ENCODE measurements at regions not wholly inside any gene's neighbourhood (a gene's known extent, or its start where the extent isn't known, plus 50 kb on each side); places are given as distances from the start of the nearest gene placed in this dataset.
"Not testable (repeated sequence)": the region's sequence is repeated elsewhere in the genome, so short reads cannot be mapped to it uniquely, and the experiment has no call there.

DNA sequence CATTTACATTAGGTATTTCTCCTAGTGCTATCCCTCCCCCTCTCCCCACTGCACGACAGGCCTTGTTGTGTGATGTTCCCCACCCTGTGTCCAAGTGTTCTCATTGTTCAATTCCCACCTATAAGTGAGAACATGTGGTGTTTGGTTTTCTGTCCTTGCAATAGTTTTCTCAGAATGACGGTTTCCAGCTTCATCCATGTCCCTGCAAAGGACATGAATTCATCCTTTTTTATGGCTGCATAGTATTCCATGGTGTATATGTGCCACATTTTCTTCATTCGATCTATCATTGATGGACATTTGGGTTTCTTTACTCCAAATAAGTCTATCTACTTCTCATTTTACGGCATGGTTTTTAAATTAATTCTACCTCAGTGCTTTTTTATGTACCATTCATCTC lies 125.8 kb downstream of the DDX11 start:
- H3K4me1 ChIP-seq (ENCODE audit: control insufficient read depth, insufficient read depth, low read length, poor library complexity, severe bottlenecking); H3K9me3 ChIP-seq (ENCODE audit: control insufficient read depth, low read length); H3K4me3 ChIP-seq (ENCODE audit: extremely low read depth, insufficient read depth, low read length, poor library complexity, severe bottlenecking); H3K36me3 ChIP-seq (ENCODE audit: control insufficient read depth, insufficient read depth, low read length); H3K27ac ChIP-seq (ENCODE audit: low read depth, low read length, severe bottlenecking): not testable (repeated sequence)
- WGBS, 2 experiments (ENCODE audit: insufficient coverage in 2 of 2) = 0 to 100% methylated on average over 1 of the region's 4 CpGs

- no peaks in the 10 kb centered on the region for H3K4me1 ChIP-seq (ENCODE audit: control insufficient read depth, insufficient read depth, low read length, poor library complexity, severe bottlenecking)
- H3K27ac ChIP-seq (ENCODE audit: low read depth, low read length, severe bottlenecking) = no peak overlapping the region
- H3K9me3 ChIP-seq (ENCODE audit: control insufficient read depth, low read length) = no peaks in the 10 kb centered on the region
- WGBS, 2 experiments (ENCODE audit: insufficient coverage in 2 of 2) = no CpG with 5 or more reads among the region's 1 CpG
- H3K4me3 ChIP-seq (ENCODE audit: extremely low read depth, insufficient read depth, low read length, poor library complexity, severe bottlenecking) = no peak overlapping the region
- H3K36me3 ChIP-seq (ENCODE audit: control insufficient read depth, insufficient read depth, low read length) = no peaks in the 10 kb centered on the region
Observed at GRCh38 chr12:31201382-31201781, 124.6 kb downstream of the SINHCAF start.

DNA sequence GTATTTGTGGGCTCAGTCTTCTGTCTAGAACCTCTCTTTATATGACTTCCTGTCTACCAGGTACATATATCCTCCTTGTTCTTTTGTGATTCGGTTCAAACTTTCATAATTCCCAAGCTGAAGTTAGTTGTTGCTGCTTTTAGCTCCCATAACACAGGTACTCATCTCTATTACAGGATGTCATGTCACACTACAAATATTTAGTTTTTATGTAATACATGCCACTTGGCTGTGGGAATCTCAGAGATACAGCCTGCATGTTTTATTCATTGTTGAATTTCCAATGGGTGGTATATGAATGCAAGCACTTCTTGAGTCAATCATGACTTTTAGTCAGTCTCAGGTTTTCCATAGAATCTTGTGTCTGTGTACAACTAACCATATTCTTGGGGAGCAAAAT lies 122.7 kb downstream of the SINHCAF start:
- 83 to 89% methylated on average over 1 of the region's 1 CpG for WGBS, 2 experiments (ENCODE audit: insufficient coverage in 2 of 2)
- H3K36me3 ChIP-seq (ENCODE audit: control insufficient read depth, insufficient read depth, low read length) = no peaks in the 10 kb centered on the region
- H3K4me3 ChIP-seq (ENCODE audit: extremely low read depth, insufficient read depth, low read length, poor library complexity, severe bottlenecking) = no peak overlapping the region
- H3K9me3 ChIP-seq (ENCODE audit: control insufficient read depth, low read length) = no peaks in the 10 kb centered on the region
- no peak overlapping the region for H3K27ac ChIP-seq (ENCODE audit: low read depth, low read length, severe bottlenecking)
- H3K4me1 ChIP-seq (ENCODE audit: control insufficient read depth, insufficient read depth, low read length, poor library complexity, severe bottlenecking) = no peaks in the 10 kb centered on the region

DNA sequence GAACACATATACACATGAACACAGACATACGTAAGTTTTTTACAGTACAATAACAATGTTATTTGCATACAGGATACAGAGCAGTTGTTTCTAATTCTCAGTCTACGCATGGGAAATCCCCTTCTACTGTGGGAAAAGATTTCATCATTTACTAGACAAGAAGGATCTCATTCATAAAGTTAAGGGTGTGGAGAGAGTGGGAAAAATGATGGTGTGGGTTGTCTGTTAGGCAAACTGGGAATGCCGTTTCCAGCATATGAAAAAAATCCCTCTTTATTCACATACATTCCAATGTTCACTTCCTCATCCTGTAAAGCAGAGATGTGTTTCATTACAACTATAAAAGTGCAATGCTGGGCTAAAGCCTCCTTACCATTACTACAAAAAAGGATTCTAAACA lies 120.9 kb downstream of the SINHCAF start:
- no CpG with 5 or more reads among the region's 3 CpGs for WGBS, 2 experiments (ENCODE audit: insufficient coverage in 2 of 2)
- Histone ChIP-seq H3K36me3 (ENCODE audit: control insufficient read depth, insufficient read depth, low read length) (no peaks in the 10 kb centered on the region), H3K9me3 (ENCODE audit: control insufficient read depth, low read length) (no peaks in the 10 kb centered on the region), H3K4me1 (ENCODE audit: control insufficient read depth, insufficient read depth, low read length, poor library complexity, severe bottlenecking) (no peaks in the 10 kb centered on the region), H3K4me3 (ENCODE audit: extremely low read depth, insufficient read depth, low read length, poor library complexity, severe bottlenecking) (no peak overlapping the region), H3K27ac (ENCODE audit: low read depth, low read length, severe bottlenecking) (no peak overlapping the region)

DNA sequence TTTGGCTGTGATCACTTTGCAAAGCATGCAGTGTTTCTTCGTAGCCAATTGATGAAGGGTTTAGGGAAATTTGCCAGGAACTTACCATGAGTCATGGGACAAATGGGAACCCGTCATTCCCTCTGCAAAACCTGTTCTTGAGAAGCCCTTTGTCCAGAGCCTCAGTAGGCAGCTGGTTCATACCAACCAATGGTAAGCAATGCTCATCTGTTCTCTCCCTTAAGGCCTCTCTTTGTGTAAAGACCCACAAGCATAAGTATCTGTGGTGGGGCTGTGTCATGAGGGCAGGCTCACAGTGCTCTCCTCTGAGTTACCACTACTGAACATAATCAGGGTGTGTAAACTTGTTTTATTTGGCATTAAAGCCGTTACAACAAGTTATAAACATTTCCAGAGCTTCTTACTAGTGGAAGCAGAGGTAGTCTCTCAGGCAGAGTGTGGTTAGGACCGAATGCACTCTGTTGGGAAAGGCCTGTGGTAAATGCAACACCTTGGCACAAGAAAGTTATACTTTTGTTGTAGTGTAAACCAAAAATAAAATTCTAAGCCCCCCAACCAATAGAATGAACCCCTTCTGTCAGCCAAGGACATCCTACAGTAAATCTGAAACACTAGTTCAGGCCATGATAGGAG lies 119.8 kb downstream of the SINHCAF start:
- no peak overlapping the region for H3K4me3 ChIP-seq (ENCODE audit: extremely low read depth, insufficient read depth, low read length, poor library complexity, severe bottlenecking)
- H3K36me3 ChIP-seq (ENCODE audit: control insufficient read depth, insufficient read depth, low read length) = no peaks in the 10 kb centered on the region
- H3K9me3 ChIP-seq (ENCODE audit: control insufficient read depth, low read length) = no peaks in the 10 kb centered on the region
- no peaks in the 10 kb centered on the region for H3K4me1 ChIP-seq (ENCODE audit: control insufficient read depth, insufficient read depth, low read length, poor library complexity, severe bottlenecking)
- WGBS, 2 experiments (ENCODE audit: insufficient coverage in 2 of 2) = 51 to 82% methylated on average over 2 of the region's 4 CpGs
- peak overlapping the region; percentile 25 for H3K27ac ChIP-seq (ENCODE audit: low read depth, low read length, severe bottlenecking)

GRCh38 chr12:31207799-31208465 lies 118.0 kb downstream of the SINHCAF start:
- no peaks in the 10 kb centered on the region for H3K9me3 ChIP-seq (ENCODE audit: control insufficient read depth, low read length)
- WGBS, 2 experiments (ENCODE audit: insufficient coverage in 2 of 2) = 88% methylated on average over 1 of the region's 3 CpGs; no CpG with 5 or more reads in 1 of the 2 experiments

DNA sequence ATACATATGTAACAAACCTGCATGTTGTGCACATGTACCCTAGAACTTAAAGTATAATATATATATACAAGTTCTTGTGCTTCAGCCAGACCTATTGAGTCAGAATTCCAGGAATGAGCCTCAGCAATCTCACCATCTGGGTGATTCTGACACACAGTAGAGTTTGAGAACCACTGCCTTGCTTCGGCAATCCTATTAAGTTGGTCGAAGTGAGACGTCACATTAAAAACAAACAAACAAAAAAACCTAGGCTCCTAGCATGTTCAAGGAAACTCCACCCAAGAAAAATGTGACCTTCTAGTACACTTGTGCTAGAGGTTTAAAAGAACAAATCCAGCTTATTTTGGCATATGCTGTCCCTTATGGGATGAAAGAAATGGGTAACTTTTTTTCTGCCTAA lies 115.8 kb downstream of the SINHCAF start:
- Histone ChIP-seq H3K27ac (ENCODE audit: low read depth, low read length, severe bottlenecking) (no peak overlapping the region), H3K4me1 (ENCODE audit: control insufficient read depth, insufficient read depth, low read length, poor library complexity, severe bottlenecking) (no peaks in the 10 kb centered on the region), H3K36me3 (ENCODE audit: control insufficient read depth, insufficient read depth, low read length) (no peaks in the 10 kb centered on the region), H3K9me3 (ENCODE audit: control insufficient read depth, low read length) (no peaks in the 10 kb centered on the region), H3K4me3 (ENCODE audit: extremely low read depth, insufficient read depth, low read length, poor library complexity, severe bottlenecking) (no peak overlapping the region)
- WGBS, 2 experiments (ENCODE audit: insufficient coverage in 2 of 2) = 100% methylated on average over 2 of the region's 3 CpGs; no CpG with 5 or more reads in 1 of the 2 experiments

More at GRCh38 chr12:31207799-31208465, 118.0 kb downstream of the SINHCAF start:
- Histone ChIP-seq H3K4me1 (ENCODE audit: control insufficient read depth, insufficient read depth, low read length, poor library complexity, severe bottlenecking) (no peaks in the 10 kb centered on the region), H3K36me3 (ENCODE audit: control insufficient read depth, insufficient read depth, low read length) (no peaks in the 10 kb centered on the region), H3K27ac (ENCODE audit: low read depth, low read length, severe bottlenecking) (no peak overlapping the region), H3K4me3 (ENCODE audit: extremely low read depth, insufficient read depth, low read length, poor library complexity, severe bottlenecking) (no peak overlapping the region)

GRCh38 chr12:31210541-31210940 lies 115.4 kb downstream of the SINHCAF start:
- Histone ChIP-seq H3K9me3 (ENCODE audit: control insufficient read depth, low read length) (no peaks in the 10 kb centered on the region), H3K4me1 (ENCODE audit: control insufficient read depth, insufficient read depth, low read length, poor library complexity, severe bottlenecking) (no peaks in the 10 kb centered on the region), H3K36me3 (ENCODE audit: control insufficient read depth, insufficient read depth, low read length) (no peaks in the 10 kb centered on the region), H3K4me3 (ENCODE audit: extremely low read depth, insufficient read depth, low read length, poor library complexity, severe bottlenecking) (no peak overlapping the region), H3K27ac (ENCODE audit: low read depth, low read length, severe bottlenecking) (no peak overlapping the region)
- WGBS, 2 experiments (ENCODE audit: insufficient coverage in 2 of 2) = 100% methylated on average over 1 of the region's 1 CpG

GRCh38 chr12:31214626-31215517 lies 111.1 kb downstream of the SINHCAF start:
- Histone ChIP-seq H3K27ac (ENCODE audit: low read depth, low read length, severe bottlenecking) (no peak overlapping the region), H3K4me3 (ENCODE audit: extremely low read depth, insufficient read depth, low read length, poor library complexity, severe bottlenecking) (no peak overlapping the region), H3K4me1 (ENCODE audit: control insufficient read depth, insufficient read depth, low read length, poor library complexity, severe bottlenecking) (no peaks in the 10 kb centered on the region), H3K9me3 (ENCODE audit: control insufficient read depth, low read length) (no peaks in the 10 kb centered on the region), H3K36me3 (ENCODE audit: control insufficient read depth, insufficient read depth, low read length) (no peaks in the 10 kb centered on the region)
- WGBS, 2 experiments (ENCODE audit: insufficient coverage in 2 of 2) = 91 to 97% methylated on average over 4 to 5 of the region's 7 CpGs

DNA sequence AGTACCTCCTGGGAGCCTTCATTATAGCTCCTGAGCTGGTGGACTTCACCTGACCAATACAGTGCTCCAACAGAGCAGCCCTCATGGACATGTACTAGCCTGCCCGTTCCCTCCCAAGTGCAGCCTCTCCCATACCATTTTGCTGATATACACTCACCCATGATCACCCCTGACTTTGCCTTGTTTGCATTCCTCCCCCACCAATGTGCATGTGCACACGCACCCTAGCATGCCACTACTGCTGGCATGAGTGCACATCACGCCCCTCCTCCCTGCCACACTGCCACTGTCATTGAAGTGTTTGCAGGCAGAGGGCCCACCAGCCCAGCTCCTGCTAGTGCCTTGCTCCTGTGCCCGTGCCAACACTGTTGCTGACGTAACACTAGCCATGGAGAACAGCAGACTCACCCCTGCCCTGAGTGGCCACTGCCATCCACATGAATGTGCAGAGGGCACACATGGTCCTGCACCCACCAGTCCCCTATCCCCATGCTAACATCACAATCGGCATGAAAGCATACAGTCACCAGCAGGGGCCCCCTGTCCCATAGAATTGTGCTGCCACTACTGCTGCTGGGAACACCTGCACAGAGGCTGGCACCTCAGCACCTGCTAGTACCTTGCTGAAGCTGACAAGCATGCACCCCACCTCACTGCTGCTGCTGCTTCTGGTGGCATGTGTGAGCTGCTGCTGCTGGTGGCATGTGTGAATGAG lies 110.3 kb downstream of the SINHCAF start:
- H3K9me3 ChIP-seq (ENCODE audit: control insufficient read depth, low read length) = no peaks in the 10 kb centered on the region
- no peak overlapping the region for H3K27ac ChIP-seq (ENCODE audit: low read depth, low read length, severe bottlenecking)
- no peak overlapping the region for H3K4me3 ChIP-seq (ENCODE audit: extremely low read depth, insufficient read depth, low read length, poor library complexity, severe bottlenecking)
- no peaks in the 10 kb centered on the region for H3K4me1 ChIP-seq (ENCODE audit: control insufficient read depth, insufficient read depth, low read length, poor library complexity, severe bottlenecking)
- H3K36me3 ChIP-seq (ENCODE audit: control insufficient read depth, insufficient read depth, low read length) = no peaks in the 10 kb centered on the region
- 77 to 85% methylated on average over 5 to 6 of the region's 6 CpGs for WGBS, 2 experiments (ENCODE audit: insufficient coverage in 2 of 2)
